Mucosa of stomach (tissue), 1 donor: ENCODE measurements at regions not wholly inside any gene's neighbourhood (a gene's known extent, or its start where the extent isn't known, plus 50 kb on each side); places are given as distances from the start of the nearest gene placed in this dataset.

ENCODE experiments used
- H3K27me3 ChIP-seq: one replicate; pipeline ENCODE4 v1.7.0; 2013; ENCODE audit warnings: mild to moderate bottlenecking, low read length; ENCODE audit not compliant: control insufficient read depth, insufficient read depth
- H3K36me3 ChIP-seq: one replicate; pipeline ENCODE4 v1.7.0; 2013; ENCODE audit warnings: low read length; ENCODE audit not compliant: control insufficient read depth, insufficient read depth
- H3K4me1 ChIP-seq: one replicate; pipeline ENCODE4 v1.7.0; 2013; ENCODE audit warnings: mild to moderate bottlenecking, low read length; ENCODE audit not compliant: control insufficient read depth, insufficient read depth
- H3K4me3 ChIP-seq: one replicate; pipeline ENCODE4 v1.7.0; 2013; ENCODE audit warnings: low read length
- H3K9ac ChIP-seq: one replicate; pipeline ENCODE4 v1.7.0; 2013; ENCODE audit warnings: mild to moderate bottlenecking, low read length, moderate library complexity
- H3K9me3 ChIP-seq: one replicate; pipeline ENCODE4 v1.7.0; 2013; ENCODE audit warnings: mild to moderate bottlenecking, low read length, moderate library complexity; ENCODE audit not compliant: control insufficient read depth
- donor health status: Pancreatic carcinoma.

- H3K36me3 ChIP-seq, result no peaks in the 10 kb centered on the region
- no peaks in the 10 kb centered on the region for H3K27me3 ChIP-seq
- no peak overlapping the region for H3K9ac ChIP-seq
- no peak overlapping the region for H3K4me3 ChIP-seq
- no peaks in the 10 kb centered on the region for H3K4me1 ChIP-seq
- H3K9me3 ChIP-seq, result no peaks in the 10 kb centered on the region
These were observed 222.1 kb downstream of the C12orf50 start for GRCh38 chr12:87807086-87807485.

- no peaks in the 10 kb centered on the region for H3K27me3 ChIP-seq
- no peaks in the 10 kb centered on the region for H3K36me3 ChIP-seq
- H3K9me3 ChIP-seq, result no peaks in the 10 kb centered on the region
- no peak overlapping the region for H3K4me3 ChIP-seq
- no peaks in the 10 kb centered on the region for H3K4me1 ChIP-seq
- no peak overlapping the region for H3K9ac ChIP-seq
These were observed 222.9 kb downstream of the C12orf50 start for GRCh38 chr12:87806310-87806709.

- H3K4me1 ChIP-seq, result no peaks in the 10 kb centered on the region
- H3K9ac ChIP-seq, result no peak overlapping the region
- H3K4me3 ChIP-seq, result no peak overlapping the region
- H3K27me3 ChIP-seq, result no peaks in the 10 kb centered on the region
- no peaks in the 10 kb centered on the region for H3K9me3 ChIP-seq
- no peaks in the 10 kb centered on the region for H3K36me3 ChIP-seq
These were observed 224.8 kb downstream of the C12orf50 start for GRCh38 chr12:87804386-87804785.

- Histone ChIP-seq H3K27me3 (no peaks in the 10 kb centered on the region), H3K9me3 (no peaks in the 10 kb centered on the region), H3K4me1 (no peaks in the 10 kb centered on the region), H3K4me3 (no peak overlapping the region), H3K9ac (no peak overlapping the region), H3K36me3 (no peaks in the 10 kb centered on the region)
These were observed 226.5 kb downstream of the C12orf50 start for GRCh38 chr12:87802721-87803011.

- H3K9ac ChIP-seq, result no peak overlapping the region
- H3K4me3 ChIP-seq, result no peak overlapping the region
- no peaks in the 10 kb centered on the region for H3K27me3 ChIP-seq
- H3K4me1 ChIP-seq, result no peaks in the 10 kb centered on the region
- H3K9me3 ChIP-seq, result no peaks in the 10 kb centered on the region
- H3K36me3 ChIP-seq, result no peaks in the 10 kb centered on the region
These were observed 227.1 kb downstream of the C12orf50 start for GRCh38 chr12:87801860-87802720.

GRCh38 chr12:87796961-87797516, 232.2 kb downstream of the C12orf50 start:
- no peak overlapping the region for H3K4me3 ChIP-seq
- H3K36me3 ChIP-seq, result no peaks in the 10 kb centered on the region
- no peak overlapping the region for H3K9ac ChIP-seq
- no peaks in the 10 kb centered on the region for H3K27me3 ChIP-seq
- H3K9me3 ChIP-seq, result no peaks in the 10 kb centered on the region
- H3K4me1 ChIP-seq, result no peaks in the 10 kb centered on the region

GRCh38 chr12:87795555-87795954, 233.6 kb downstream of the C12orf50 start:
- H3K9ac ChIP-seq, result no peak overlapping the region
- no peaks in the 10 kb centered on the region for H3K4me1 ChIP-seq
- H3K4me3 ChIP-seq, result no peak overlapping the region
- H3K36me3 ChIP-seq, result no peaks in the 10 kb centered on the region
- no peaks in the 10 kb centered on the region for H3K9me3 ChIP-seq
- no peaks in the 10 kb centered on the region for H3K27me3 ChIP-seq

- Histone ChIP-seq H3K4me3 (no peak overlapping the region), H3K27me3 (no peaks in the 10 kb centered on the region), H3K9ac (no peak overlapping the region), H3K36me3 (no peaks in the 10 kb centered on the region), H3K4me1 (no peaks in the 10 kb centered on the region), H3K9me3 (no peaks in the 10 kb centered on the region)
These were observed 234.3 kb downstream of the C12orf50 start for GRCh38 chr12:87794854-87795253.

GRCh38 chr12:87793131-87793530, 236.1 kb downstream of the C12orf50 start:
- H3K27me3 ChIP-seq, result no peaks in the 10 kb centered on the region
- H3K9ac ChIP-seq, result no peak overlapping the region
- H3K4me3 ChIP-seq, result no peak overlapping the region
- H3K9me3 ChIP-seq, result no peaks in the 10 kb centered on the region
- H3K4me1 ChIP-seq, result no peaks in the 10 kb centered on the region
- H3K36me3 ChIP-seq, result no peaks in the 10 kb centered on the region

GRCh38 chr12:87784350-87784749, 244.9 kb downstream of the C12orf50 start:
- no peaks in the 10 kb centered on the region for H3K36me3 ChIP-seq
- no peak overlapping the region for H3K9ac ChIP-seq
- no peaks in the 10 kb centered on the region for H3K9me3 ChIP-seq
- H3K4me1 ChIP-seq, result no peaks in the 10 kb centered on the region
- H3K27me3 ChIP-seq, result no peaks in the 10 kb centered on the region
- no peak overlapping the region for H3K4me3 ChIP-seq

GRCh38 chr12:87783467-87783866, 245.7 kb downstream of the C12orf50 start:
- Histone ChIP-seq H3K36me3 (no peaks in the 10 kb centered on the region), H3K4me1 (no peaks in the 10 kb centered on the region), H3K9ac (no peak overlapping the region), H3K9me3 (no peaks in the 10 kb centered on the region), H3K27me3 (no peaks in the 10 kb centered on the region), H3K4me3 (no peak overlapping the region)

- Histone ChIP-seq H3K4me3 (no peak overlapping the region), H3K36me3 (no peaks in the 10 kb centered on the region), H3K9ac (no peak overlapping the region), H3K4me1 (no peaks in the 10 kb centered on the region), H3K27me3 (no peaks in the 10 kb centered on the region), H3K9me3 (no peaks in the 10 kb centered on the region)
These were observed 246.4 kb downstream of the C12orf50 start for GRCh38 chr12:87782838-87783237.
